PC-9 (cell line): ENCODE measurements at regions not wholly inside any gene's neighbourhood (a gene's known extent, or its start where the extent isn't known, plus 50 kb on each side); places are given as distances from the start of the nearest gene placed in this dataset.

Experiments used
- EZH2 ChIP-seq: fragments of 200-600 bp; sonication (generic); IDR thresholded peaks from 2 replicates; pipeline ENCODE4 v1.8.0; 2017; ENCODE audit warnings: antibody characterized with exemption, low read depth
- TF ChIP-seq, protein P1 (sequence below): fragments of 200-600 bp; sonication (generic); conservative IDR thresholded peaks from 2 replicates; pipeline ENCODE4 v1.6.1; 2017; ENCODE audit warnings: mixed run types, antibody characterized with exemption, mild to moderate bottlenecking, moderate library complexity

DNA sequence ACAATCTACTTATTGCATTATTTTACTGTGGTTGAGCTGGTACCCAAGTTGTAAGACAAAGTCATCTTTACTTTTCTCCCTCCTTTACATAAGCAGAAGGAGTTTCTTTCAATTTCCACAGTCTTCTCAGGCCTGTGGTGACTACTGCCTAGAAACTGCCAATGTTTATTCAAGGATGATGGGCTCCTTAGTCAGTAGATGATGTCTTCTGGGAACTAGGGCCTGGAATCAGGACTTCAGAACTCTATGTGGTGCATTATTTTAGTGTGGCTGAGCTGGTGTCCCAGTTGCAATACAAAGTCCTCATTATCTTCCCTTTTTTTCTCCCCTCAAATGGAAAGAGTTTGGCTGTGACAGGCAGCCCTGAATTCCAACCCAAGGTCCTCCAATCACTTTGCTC lies 1762.5 kb downstream of the SI start:
- TF ChIP-seq, protein P1, sequence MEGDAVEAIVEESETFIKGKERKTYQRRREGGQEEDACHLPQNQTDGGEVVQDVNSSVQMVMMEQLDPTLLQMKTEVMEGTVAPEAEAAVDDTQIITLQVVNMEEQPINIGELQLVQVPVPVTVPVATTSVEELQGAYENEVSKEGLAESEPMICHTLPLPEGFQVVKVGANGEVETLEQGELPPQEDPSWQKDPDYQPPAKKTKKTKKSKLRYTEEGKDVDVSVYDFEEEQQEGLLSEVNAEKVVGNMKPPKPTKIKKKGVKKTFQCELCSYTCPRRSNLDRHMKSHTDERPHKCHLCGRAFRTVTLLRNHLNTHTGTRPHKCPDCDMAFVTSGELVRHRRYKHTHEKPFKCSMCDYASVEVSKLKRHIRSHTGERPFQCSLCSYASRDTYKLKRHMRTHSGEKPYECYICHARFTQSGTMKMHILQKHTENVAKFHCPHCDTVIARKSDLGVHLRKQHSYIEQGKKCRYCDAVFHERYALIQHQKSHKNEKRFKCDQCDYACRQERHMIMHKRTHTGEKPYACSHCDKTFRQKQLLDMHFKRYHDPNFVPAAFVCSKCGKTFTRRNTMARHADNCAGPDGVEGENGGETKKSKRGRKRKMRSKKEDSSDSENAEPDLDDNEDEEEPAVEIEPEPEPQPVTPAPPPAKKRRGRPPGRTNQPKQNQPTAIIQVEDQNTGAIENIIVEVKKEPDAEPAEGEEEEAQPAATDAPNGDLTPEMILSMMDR = no peak
- no peak for TF ChIP-seq EZH2
